ENCODE measurements at regions not wholly inside any gene's neighbourhood (a gene's known extent, or its start where the extent isn't known, plus 50 kb on each side); places are given as distances from the start of the nearest gene placed in this dataset.
A peak's percentile ranks its signal among the peaks of the same experiment; 100 is the strongest.

DNA sequence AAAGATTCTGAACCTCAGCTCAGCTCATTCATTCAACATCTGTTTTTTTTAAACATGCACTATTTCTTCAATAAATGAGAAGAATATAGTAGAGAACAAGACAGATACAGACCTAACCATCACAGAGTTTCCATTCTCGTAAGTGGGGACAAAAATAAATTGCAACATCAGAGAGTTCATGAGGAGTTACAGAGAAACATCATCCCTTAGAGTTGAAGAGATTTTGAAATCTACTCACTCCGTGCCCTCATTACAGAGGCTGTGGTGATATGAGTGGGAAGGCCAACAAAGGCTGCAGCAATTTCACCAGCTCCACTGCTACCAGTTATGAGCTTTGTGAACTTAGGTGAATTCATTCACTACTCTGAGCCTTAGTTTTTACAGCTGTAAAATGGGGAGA is 399.3 kb downstream of the BCL11A start:
- TF ChIP-seq, protein P1, sequence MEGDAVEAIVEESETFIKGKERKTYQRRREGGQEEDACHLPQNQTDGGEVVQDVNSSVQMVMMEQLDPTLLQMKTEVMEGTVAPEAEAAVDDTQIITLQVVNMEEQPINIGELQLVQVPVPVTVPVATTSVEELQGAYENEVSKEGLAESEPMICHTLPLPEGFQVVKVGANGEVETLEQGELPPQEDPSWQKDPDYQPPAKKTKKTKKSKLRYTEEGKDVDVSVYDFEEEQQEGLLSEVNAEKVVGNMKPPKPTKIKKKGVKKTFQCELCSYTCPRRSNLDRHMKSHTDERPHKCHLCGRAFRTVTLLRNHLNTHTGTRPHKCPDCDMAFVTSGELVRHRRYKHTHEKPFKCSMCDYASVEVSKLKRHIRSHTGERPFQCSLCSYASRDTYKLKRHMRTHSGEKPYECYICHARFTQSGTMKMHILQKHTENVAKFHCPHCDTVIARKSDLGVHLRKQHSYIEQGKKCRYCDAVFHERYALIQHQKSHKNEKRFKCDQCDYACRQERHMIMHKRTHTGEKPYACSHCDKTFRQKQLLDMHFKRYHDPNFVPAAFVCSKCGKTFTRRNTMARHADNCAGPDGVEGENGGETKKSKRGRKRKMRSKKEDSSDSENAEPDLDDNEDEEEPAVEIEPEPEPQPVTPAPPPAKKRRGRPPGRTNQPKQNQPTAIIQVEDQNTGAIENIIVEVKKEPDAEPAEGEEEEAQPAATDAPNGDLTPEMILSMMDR (IDR thresholded peaks at IDR 0.05; ENCODE audit: low read depth, low read length), result no peak
- no peaks in the 10 kb centered on the region for H3K36me3 ChIP-seq
- no peak overlapping the region for H3K4me3 ChIP-seq (ENCODE audit: low read depth, low read length)
- DNase-seq, result no peak
- no peaks in the 10 kb centered on the region for H3K27me3 ChIP-seq
- H3K4me1 ChIP-seq, result no peaks in the 10 kb centered on the region
- H3K9me3 ChIP-seq, result no peaks in the 10 kb centered on the region

DNA sequence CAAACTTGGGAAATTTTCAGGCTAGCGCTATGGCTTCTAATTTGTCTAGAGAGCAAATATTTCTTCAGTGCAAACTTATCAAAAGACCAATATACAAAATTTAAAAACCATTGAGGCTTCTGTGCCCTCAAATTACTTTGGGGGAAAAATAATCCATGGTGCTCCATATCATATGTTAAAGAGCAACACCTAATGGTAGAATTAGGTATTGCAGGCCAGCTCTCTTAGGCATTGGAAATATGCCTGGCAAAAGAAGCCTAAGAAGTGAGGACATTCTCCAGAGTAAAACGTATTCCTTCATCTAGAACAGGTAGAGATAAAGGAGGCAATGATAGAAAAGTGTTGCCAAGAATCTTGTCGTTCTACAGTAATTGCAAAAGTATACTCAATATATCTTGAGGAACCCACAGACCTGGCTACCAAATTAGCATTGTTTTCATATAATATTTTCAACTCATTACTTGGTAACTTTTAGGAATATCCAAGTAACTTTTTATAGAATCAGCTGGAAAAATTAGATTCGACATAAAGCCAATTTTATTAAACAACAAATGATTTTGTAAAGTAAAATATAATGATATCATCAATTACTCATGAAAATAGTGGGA is 401.1 kb downstream of the BCL11A start:
- H3K4me3 ChIP-seq (ENCODE audit: low read depth, low read length), result no peak overlapping the region
- H3K36me3 ChIP-seq, result no peaks in the 10 kb centered on the region
- no peak for DNase-seq
- H3K4me1 ChIP-seq, result no peaks in the 10 kb centered on the region
- no peaks in the 10 kb centered on the region for H3K27me3 ChIP-seq
- H3K9me3 ChIP-seq, result no peaks in the 10 kb centered on the region
- TF ChIP-seq, protein P1 (IDR thresholded peaks at IDR 0.05; ENCODE audit: low read depth, low read length), result peak; percentile 65

DNA sequence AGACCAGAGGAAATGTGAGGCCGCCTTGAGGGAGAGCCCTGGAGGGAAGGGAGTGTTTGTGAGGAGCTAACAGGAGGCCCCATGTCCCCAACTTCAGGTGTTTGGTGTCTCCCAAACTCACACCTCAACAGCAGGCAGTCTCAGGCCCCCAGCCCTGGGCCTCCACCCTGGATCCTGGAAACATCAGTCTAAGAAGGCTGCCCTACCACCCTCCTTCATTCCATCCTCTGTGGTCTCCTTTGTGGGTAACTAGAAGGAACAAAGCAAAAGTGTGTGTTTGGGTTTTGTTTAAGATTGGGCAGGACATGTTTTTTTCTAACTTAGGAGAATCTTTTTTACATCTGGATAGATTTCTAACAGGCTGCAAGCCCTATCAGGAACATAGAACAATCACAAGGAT is 404.3 kb downstream of the BCL11A start:
- no peak for DNase-seq
- Histone ChIP-seq H3K4me1 (no peaks in the 10 kb centered on the region), H3K9me3 (no peaks in the 10 kb centered on the region), H3K36me3 (no peaks in the 10 kb centered on the region), H3K4me3 (ENCODE audit: low read depth, low read length) (no peak overlapping the region), H3K27me3 (no peaks in the 10 kb centered on the region)
- TF ChIP-seq, protein P1 (IDR thresholded peaks at IDR 0.05; ENCODE audit: low read depth, low read length), result no peak

- DNase-seq, result no peak
- Histone ChIP-seq H3K4me3 (ENCODE audit: low read depth, low read length) (no peak overlapping the region), H3K4me1 (no peaks in the 10 kb centered on the region), H3K27me3 (no peaks in the 10 kb centered on the region), H3K36me3 (no peaks in the 10 kb centered on the region), H3K9me3 (no peaks in the 10 kb centered on the region)
- TF ChIP-seq, protein P1 (IDR thresholded peaks at IDR 0.05; ENCODE audit: low read depth, low read length), result no peak
Measured at GRCh38 chr2:60148716-60149115, 404.7 kb downstream of the BCL11A start.

DNA sequence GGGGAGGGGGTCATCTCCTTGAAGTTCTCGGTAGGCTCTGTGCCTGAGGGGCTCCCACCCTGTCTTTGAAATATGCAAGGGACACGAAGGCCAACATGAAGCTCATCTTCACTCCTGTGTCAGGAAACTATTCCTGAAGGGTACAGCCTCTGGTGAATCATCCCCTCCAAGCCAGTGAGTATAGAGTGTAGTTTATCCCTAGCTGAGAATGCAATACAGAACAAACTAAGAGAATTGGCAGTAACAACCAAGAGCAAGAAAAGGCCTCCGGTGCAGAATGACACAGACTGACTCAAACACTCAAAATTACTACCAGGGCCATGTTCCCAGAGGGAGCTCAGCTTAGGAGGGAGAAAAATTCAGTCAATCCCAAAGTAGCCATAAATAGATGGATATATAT is 413.3 kb downstream of the BCL11A start:
- Histone ChIP-seq H3K4me1 (no peaks in the 10 kb centered on the region), H3K4me3 (ENCODE audit: low read depth, low read length) (no peak overlapping the region), H3K36me3 (no peaks in the 10 kb centered on the region), H3K27me3 (no peaks in the 10 kb centered on the region), H3K9me3 (no peaks in the 10 kb centered on the region)
- DNase-seq, result no peak
- TF ChIP-seq, protein P1 (IDR thresholded peaks at IDR 0.05; ENCODE audit: low read depth, low read length), result no peak

- Histone ChIP-seq H3K4me3 (ENCODE audit: low read depth, low read length) (no peak overlapping the region), H3K4me1 (no peaks in the 10 kb centered on the region), H3K36me3 (no peaks in the 10 kb centered on the region), H3K27me3 (no peaks in the 10 kb centered on the region), H3K9me3 (no peaks in the 10 kb centered on the region)
- TF ChIP-seq, protein P1 (IDR thresholded peaks at IDR 0.05; ENCODE audit: low read depth, low read length), result no peak
- DNase-seq, result no peak
Measured at GRCh38 chr2:60136913-60137312, 416.5 kb downstream of the BCL11A start.

Measured in BE2C (cell line).